ENCODE measurements at regions not wholly inside any gene's neighbourhood (a gene's known extent, or its start where the extent isn't known, plus 50 kb on each side); places are given as distances from the start of the nearest gene placed in this dataset.

- DNase-seq (ENCODE audit: extremely low spot score, unreplicated experiment) = no peak
- Mint-ChIP-seq H3K4me1 (ENCODE audit: unreplicated experiment) (no peaks in the 10 kb centered on the region), H3K4me3 (ENCODE audit: unreplicated experiment) (no peak overlapping the region), H3K27ac (ENCODE audit: unreplicated experiment) (no peak overlapping the region), H3K27me3 (ENCODE audit: unreplicated experiment) (peaks cover 11% of the 10 kb centered on the region), H3K36me3 (ENCODE audit: unreplicated experiment) (no peaks in the 10 kb centered on the region), H3K9me3 (ENCODE audit: unreplicated experiment) (no peaks in the 10 kb centered on the region)
- TF ChIP-seq, protein P1, sequence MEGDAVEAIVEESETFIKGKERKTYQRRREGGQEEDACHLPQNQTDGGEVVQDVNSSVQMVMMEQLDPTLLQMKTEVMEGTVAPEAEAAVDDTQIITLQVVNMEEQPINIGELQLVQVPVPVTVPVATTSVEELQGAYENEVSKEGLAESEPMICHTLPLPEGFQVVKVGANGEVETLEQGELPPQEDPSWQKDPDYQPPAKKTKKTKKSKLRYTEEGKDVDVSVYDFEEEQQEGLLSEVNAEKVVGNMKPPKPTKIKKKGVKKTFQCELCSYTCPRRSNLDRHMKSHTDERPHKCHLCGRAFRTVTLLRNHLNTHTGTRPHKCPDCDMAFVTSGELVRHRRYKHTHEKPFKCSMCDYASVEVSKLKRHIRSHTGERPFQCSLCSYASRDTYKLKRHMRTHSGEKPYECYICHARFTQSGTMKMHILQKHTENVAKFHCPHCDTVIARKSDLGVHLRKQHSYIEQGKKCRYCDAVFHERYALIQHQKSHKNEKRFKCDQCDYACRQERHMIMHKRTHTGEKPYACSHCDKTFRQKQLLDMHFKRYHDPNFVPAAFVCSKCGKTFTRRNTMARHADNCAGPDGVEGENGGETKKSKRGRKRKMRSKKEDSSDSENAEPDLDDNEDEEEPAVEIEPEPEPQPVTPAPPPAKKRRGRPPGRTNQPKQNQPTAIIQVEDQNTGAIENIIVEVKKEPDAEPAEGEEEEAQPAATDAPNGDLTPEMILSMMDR (IDR thresholded peaks at IDR 0.05) = no peak
These were observed 578.7 kb upstream of the ID2 start for GRCh38 chr2:8103085-8103708.

- DNase-seq (ENCODE audit: extremely low spot score, unreplicated experiment) = no peak
- Mint-ChIP-seq H3K9me3 (ENCODE audit: unreplicated experiment) (no peaks in the 10 kb centered on the region), H3K27me3 (ENCODE audit: unreplicated experiment) (peaks cover 11% of the 10 kb centered on the region), H3K36me3 (ENCODE audit: unreplicated experiment) (no peaks in the 10 kb centered on the region), H3K4me1 (ENCODE audit: unreplicated experiment) (no peaks in the 10 kb centered on the region), H3K27ac (ENCODE audit: unreplicated experiment) (no peak overlapping the region), H3K4me3 (ENCODE audit: unreplicated experiment) (no peak overlapping the region)
- TF ChIP-seq, protein P1 (IDR thresholded peaks at IDR 0.05) = no peak
These were observed 574.7 kb upstream of the ID2 start for GRCh38 chr2:8107150-8107549.

- TF ChIP-seq, protein P1 (IDR thresholded peaks at IDR 0.05) = no peak
- peaks cover 16% of the 10 kb centered on the region for H3K27me3 Mint-ChIP-seq (ENCODE audit: unreplicated experiment)
- no peak overlapping the region for H3K4me3 Mint-ChIP-seq (ENCODE audit: unreplicated experiment)
- H3K9me3 Mint-ChIP-seq (ENCODE audit: unreplicated experiment) = no peaks in the 10 kb centered on the region
- no peak overlapping the region for H3K27ac Mint-ChIP-seq (ENCODE audit: unreplicated experiment)
- H3K4me1 Mint-ChIP-seq (ENCODE audit: unreplicated experiment) = no peaks in the 10 kb centered on the region
- no peaks in the 10 kb centered on the region for H3K36me3 Mint-ChIP-seq (ENCODE audit: unreplicated experiment)
- no peak for DNase-seq (ENCODE audit: extremely low spot score, unreplicated experiment)
These were observed 574.1 kb upstream of the ID2 start for GRCh38 chr2:8107621-8108378.

DNA sequence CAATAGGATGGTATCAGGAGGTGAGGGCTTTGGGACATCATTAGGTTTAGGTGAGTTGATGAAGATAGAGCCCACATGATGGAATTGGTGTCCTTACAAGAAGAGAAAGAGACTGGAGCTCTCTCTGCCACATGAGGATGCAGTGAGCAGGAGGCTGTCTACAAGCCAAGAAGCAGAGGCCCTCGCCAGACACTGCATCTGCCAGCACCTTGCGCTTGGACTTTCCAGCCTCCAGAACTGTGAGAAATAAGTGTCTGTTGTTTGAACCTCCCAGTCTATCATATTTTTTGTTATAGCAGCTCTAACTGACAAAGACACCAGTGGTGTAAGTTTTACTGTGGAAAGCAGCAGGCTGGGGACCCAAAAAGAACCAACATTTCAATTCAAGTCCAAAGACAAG lies 571.1 kb upstream of the ID2 start:
- Mint-ChIP-seq H3K36me3 (ENCODE audit: unreplicated experiment) (no peaks in the 10 kb centered on the region), H3K27me3 (ENCODE audit: unreplicated experiment) (peaks cover 11% of the 10 kb centered on the region), H3K9me3 (ENCODE audit: unreplicated experiment) (no peaks in the 10 kb centered on the region), H3K4me1 (ENCODE audit: unreplicated experiment) (no peaks in the 10 kb centered on the region), H3K4me3 (ENCODE audit: unreplicated experiment) (no peak overlapping the region), H3K27ac (ENCODE audit: unreplicated experiment) (no peak overlapping the region)
- DNase-seq (ENCODE audit: extremely low spot score, unreplicated experiment) = no peak
- TF ChIP-seq, protein P1 (IDR thresholded peaks at IDR 0.05) = no peak

GRCh38 chr2:8111193-8111592 lies 570.7 kb upstream of the ID2 start:
- no peaks in the 10 kb centered on the region for H3K36me3 Mint-ChIP-seq (ENCODE audit: unreplicated experiment)
- no peak overlapping the region for H3K27ac Mint-ChIP-seq (ENCODE audit: unreplicated experiment)
- TF ChIP-seq, protein P1 (IDR thresholded peaks at IDR 0.05) = no peak
- no peak for DNase-seq (ENCODE audit: extremely low spot score, unreplicated experiment)
- no peaks in the 10 kb centered on the region for H3K9me3 Mint-ChIP-seq (ENCODE audit: unreplicated experiment)
- H3K27me3 Mint-ChIP-seq (ENCODE audit: unreplicated experiment) = peaks cover 7% of the 10 kb centered on the region
- H3K4me1 Mint-ChIP-seq (ENCODE audit: unreplicated experiment) = no peaks in the 10 kb centered on the region
- H3K4me3 Mint-ChIP-seq (ENCODE audit: unreplicated experiment) = no peak overlapping the region
